Gastroesophageal sphincter (tissue), 3 donors: ENCODE measurements at regions not wholly inside any gene's neighbourhood (a gene's known extent, or its start where the extent isn't known, plus 50 kb on each side); places are given as distances from the start of the nearest gene placed in this dataset.

Experiments used
- EP300 ChIP-seq: sonication (generic); formaldehyde crosslinking; IDR thresholded peaks from one replicate; pipeline ENCODE4 v1.6.1; 2017; ENCODE audit warnings: antibody characterized with exemption, mild to moderate bottlenecking
- POLR2A ChIP-seq, 2 donors: fragments of 450-650 bp; IDR thresholded peaks; one replicate each; pipeline ENCODE4 v1.6.1; 2017; ENCODE audit warnings: antibody characterized with exemption in 2 of 2, mild to moderate bottlenecking in 2 of 2, moderate library complexity in 1 of 2
- TF ChIP-seq, protein P1 (sequence below), 4 experiments: fragments of 200-600 bp in 2 of 4; fragments of 450-650 bp in 2 of 4; sonication (generic) in 1 of 4; IDR thresholded peaks; one replicate each; pipeline ENCODE4 v1.5.1; 2017 to 2019; ENCODE audit warnings: antibody characterized with exemption in 4 of 4, mild to moderate bottlenecking in 2 of 4, moderate library complexity in 2 of 4

DNA sequence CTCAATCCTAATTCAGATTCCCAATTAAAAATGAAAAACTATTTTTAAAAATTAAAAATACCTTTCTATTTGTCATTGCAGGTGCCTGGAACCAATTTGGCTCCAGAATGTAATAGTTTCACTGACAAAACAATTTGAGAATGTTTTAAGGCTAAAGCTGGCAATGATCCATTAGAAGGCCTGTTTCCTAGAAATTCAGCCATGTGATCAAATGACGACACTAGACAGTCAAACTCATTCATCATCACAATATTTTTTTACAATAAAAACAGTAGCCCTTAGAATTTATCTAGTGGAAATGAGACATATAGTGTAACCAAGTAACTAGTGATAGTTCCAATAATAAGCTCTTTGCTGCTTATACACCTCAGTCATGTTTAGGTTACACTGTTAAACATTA is 75.4 kb upstream of the MAP3K1 start:
- TF ChIP-seq, protein P1, sequence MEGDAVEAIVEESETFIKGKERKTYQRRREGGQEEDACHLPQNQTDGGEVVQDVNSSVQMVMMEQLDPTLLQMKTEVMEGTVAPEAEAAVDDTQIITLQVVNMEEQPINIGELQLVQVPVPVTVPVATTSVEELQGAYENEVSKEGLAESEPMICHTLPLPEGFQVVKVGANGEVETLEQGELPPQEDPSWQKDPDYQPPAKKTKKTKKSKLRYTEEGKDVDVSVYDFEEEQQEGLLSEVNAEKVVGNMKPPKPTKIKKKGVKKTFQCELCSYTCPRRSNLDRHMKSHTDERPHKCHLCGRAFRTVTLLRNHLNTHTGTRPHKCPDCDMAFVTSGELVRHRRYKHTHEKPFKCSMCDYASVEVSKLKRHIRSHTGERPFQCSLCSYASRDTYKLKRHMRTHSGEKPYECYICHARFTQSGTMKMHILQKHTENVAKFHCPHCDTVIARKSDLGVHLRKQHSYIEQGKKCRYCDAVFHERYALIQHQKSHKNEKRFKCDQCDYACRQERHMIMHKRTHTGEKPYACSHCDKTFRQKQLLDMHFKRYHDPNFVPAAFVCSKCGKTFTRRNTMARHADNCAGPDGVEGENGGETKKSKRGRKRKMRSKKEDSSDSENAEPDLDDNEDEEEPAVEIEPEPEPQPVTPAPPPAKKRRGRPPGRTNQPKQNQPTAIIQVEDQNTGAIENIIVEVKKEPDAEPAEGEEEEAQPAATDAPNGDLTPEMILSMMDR (IDR thresholded peaks at IDR 0.05): no peak
- TF ChIP-seq POLR2A (IDR thresholded peaks at IDR 0.05): no peak
- TF ChIP-seq EP300: no peak
